ENCODE measurements at regions not wholly inside any gene's neighbourhood (a gene's known extent, or its start where the extent isn't known, plus 50 kb on each side); places are given as distances from the start of the nearest gene placed in this dataset.
"Not testable (repeated sequence)": the region's sequence is repeated elsewhere in the genome, so short reads cannot be mapped to it uniquely, and the experiment has no call there.

DNA sequence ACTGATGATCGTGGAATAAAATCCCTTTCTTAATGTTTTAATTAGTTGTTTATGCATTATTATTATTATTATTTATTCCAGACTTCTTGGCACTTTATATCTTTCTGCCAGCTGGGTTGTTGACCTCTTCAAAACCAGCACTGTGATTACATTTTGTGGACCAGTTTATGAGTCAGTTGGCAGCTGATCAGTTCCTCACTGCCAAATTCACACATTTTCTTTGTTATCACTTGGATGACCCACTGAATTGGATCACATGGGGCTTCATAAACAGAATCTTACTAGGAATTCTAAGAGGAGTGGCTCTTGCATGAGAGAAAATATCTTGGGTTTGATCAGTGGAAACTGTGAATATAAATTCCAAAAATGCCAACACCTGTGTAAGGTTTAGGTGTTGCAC, 321.8 kb upstream of the SPRED2 start:
- H3K4me1 ChIP-seq (ENCODE audit: control insufficient read depth, insufficient read depth, low read length): no peaks in the 10 kb centered on the region
- peak in 1 of 6 donors; percentile 9 for DNase-seq (ENCODE audit: low read depth in 4 of 6, low spot score in 6 of 6)
- H3K36me3 ChIP-seq (ENCODE audit: control insufficient read depth, insufficient read depth, low read length): no peaks in the 10 kb centered on the region
- WGBS (ENCODE audit: insufficient coverage): no CpG with 5 or more reads among the region's 1 CpG
- H3K27ac ChIP-seq (ENCODE audit: low read depth, low read length): no peak overlapping the region
- H3K27me3 ChIP-seq (ENCODE audit: control insufficient read depth, insufficient read depth, low read length): no peaks in the 10 kb centered on the region
- H3K4me3 ChIP-seq (ENCODE audit: low read depth, low read length): no peak overlapping the region
- H3K9me3 ChIP-seq (ENCODE audit: control insufficient read depth, insufficient read depth, low read length): peaks cover 3% of the 10 kb centered on the region

DNA sequence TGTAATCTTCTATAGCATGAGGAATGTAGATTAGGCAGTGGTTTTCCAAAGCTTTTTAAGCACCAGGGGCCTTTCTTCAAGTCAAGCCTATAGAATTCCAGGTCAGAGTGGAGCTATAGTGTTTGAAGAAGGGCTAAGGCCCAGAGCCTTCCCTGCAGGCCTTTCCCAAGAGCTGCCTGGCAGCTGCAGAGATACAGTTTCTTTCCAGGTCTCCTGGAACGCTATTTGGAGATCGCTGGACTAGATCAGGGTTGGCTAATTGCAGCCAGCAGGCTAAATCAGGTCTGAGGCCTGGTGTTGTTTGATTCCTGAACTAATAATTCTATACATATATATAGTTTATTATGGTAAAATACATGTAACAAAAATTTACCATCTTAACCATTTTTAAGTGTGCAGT, 319.0 kb upstream of the SPRED2 start:
- Histone ChIP-seq H3K9me3 (ENCODE audit: control insufficient read depth, insufficient read depth, low read length) (no peaks in the 10 kb centered on the region), H3K36me3 (ENCODE audit: control insufficient read depth, insufficient read depth, low read length) (no peaks in the 10 kb centered on the region), H3K27me3 (ENCODE audit: control insufficient read depth, insufficient read depth, low read length) (no peaks in the 10 kb centered on the region), H3K4me3 (ENCODE audit: low read depth, low read length) (no peak overlapping the region), H3K4me1 (ENCODE audit: control insufficient read depth, insufficient read depth, low read length) (peaks cover 5% of the 10 kb centered on the region), H3K27ac (ENCODE audit: low read depth, low read length) (no peak overlapping the region)
- no peak for DNase-seq (ENCODE audit: low read depth in 4 of 6, low spot score in 6 of 6)
- no CpG with 5 or more reads among the region's 2 CpGs for WGBS (ENCODE audit: insufficient coverage)

- no peak for DNase-seq (ENCODE audit: low read depth in 4 of 6, low spot score in 6 of 6)
- Histone ChIP-seq H3K4me1 (ENCODE audit: control insufficient read depth, insufficient read depth, low read length) (peaks cover 5% of the 10 kb centered on the region), H3K27me3 (ENCODE audit: control insufficient read depth, insufficient read depth, low read length) (no peaks in the 10 kb centered on the region), H3K36me3 (ENCODE audit: control insufficient read depth, insufficient read depth, low read length) (no peaks in the 10 kb centered on the region), H3K4me3 (ENCODE audit: low read depth, low read length) (no peak overlapping the region), H3K9me3 (ENCODE audit: control insufficient read depth, insufficient read depth, low read length) (no peaks in the 10 kb centered on the region), H3K27ac (ENCODE audit: low read depth, low read length) (no peak overlapping the region)
- 95% methylated on average over 2 of the region's 3 CpGs for WGBS (ENCODE audit: insufficient coverage)
Observed at GRCh38 chr2:65749545-65749944, 317.1 kb upstream of the SPRED2 start.

DNA sequence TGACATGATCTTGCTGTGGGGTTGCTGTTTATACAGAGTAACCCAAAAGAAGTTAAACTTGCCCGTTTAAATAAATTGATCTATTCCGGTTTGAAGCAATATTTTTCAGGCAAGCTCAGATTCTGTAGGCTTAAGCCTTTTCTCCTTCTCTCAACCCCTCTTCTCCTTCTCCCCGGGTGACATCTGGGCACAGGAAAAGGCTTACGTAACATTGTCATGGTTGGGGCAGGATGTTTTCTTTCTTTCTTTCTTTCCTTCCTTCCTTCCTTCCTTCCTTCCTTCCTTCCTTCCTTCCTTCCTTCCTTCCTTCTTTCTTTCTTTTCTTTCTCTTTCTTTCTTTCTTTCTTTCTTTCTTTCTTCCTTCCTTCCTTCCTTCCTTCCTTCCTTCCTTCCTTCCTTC, 315.5 kb upstream of the SPRED2 start:
- not testable (repeated sequence) for H3K27ac ChIP-seq (ENCODE audit: low read depth, low read length); H3K27me3 ChIP-seq (ENCODE audit: control insufficient read depth, insufficient read depth, low read length); H3K9me3 ChIP-seq (ENCODE audit: control insufficient read depth, insufficient read depth, low read length); DNase-seq (ENCODE audit: low read depth in 4 of 6, low spot score in 6 of 6); H3K36me3 ChIP-seq (ENCODE audit: control insufficient read depth, insufficient read depth, low read length); H3K4me1 ChIP-seq (ENCODE audit: control insufficient read depth, insufficient read depth, low read length); H3K4me3 ChIP-seq (ENCODE audit: low read depth, low read length)
- no CpG with 5 or more reads among the region's 4 CpGs for WGBS (ENCODE audit: insufficient coverage)

DNA sequence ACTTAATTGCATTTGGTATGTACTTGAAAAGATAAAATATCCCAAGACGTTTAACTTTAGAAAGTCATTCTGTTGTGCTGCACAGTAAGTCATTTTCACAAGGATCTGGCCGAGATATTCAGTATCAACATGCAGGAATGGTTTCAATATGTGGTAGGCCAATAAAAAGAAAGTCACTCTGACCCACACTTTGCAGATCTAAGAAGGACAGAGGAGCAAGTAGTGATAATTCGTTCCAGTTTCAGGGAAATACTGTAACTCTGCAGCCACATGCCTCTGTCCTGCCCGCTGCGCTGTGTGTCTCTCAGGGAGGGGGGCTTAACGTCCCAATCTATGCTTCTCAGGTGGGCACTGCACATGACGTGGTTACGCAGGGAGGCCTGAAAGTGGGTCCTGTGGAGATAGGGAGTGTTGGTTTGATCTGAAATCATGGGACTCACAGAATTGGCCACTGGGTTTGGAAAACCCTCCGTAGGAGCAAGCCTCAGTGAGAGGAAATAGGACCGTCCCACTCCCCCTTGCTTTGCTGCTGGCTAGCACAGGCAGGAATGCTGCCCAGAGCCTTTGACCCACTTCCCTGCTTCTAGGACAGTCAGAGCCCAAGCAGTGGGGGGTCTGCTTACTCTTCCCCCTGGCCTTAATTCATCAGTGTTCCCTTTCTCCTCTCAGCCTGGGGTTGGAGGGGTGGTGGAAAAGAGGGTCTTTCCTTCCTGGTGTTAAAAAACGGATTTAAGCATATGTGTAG, 314.7 kb upstream of the SPRED2 start:
- 73% methylated on average over 9 of the region's 11 CpGs for WGBS (ENCODE audit: insufficient coverage)
- Histone ChIP-seq H3K36me3 (ENCODE audit: control insufficient read depth, insufficient read depth, low read length) (no peaks in the 10 kb centered on the region), H3K27me3 (ENCODE audit: control insufficient read depth, insufficient read depth, low read length) (no peaks in the 10 kb centered on the region), H3K9me3 (ENCODE audit: control insufficient read depth, insufficient read depth, low read length) (no peaks in the 10 kb centered on the region), H3K4me1 (ENCODE audit: control insufficient read depth, insufficient read depth, low read length) (peaks cover 5% of the 10 kb centered on the region), H3K4me3 (ENCODE audit: low read depth, low read length) (no peak overlapping the region), H3K27ac (ENCODE audit: low read depth, low read length) (peak overlapping the region; percentile 8)
- peak in 1 of 6 donors; percentile 61 for DNase-seq (ENCODE audit: low read depth in 4 of 6, low spot score in 6 of 6)

- Histone ChIP-seq H3K4me1 (ENCODE audit: control insufficient read depth, insufficient read depth, low read length) (peaks cover 5% of the 10 kb centered on the region), H3K36me3 (ENCODE audit: control insufficient read depth, insufficient read depth, low read length) (no peaks in the 10 kb centered on the region), H3K9me3 (ENCODE audit: control insufficient read depth, insufficient read depth, low read length) (no peaks in the 10 kb centered on the region), H3K27me3 (ENCODE audit: control insufficient read depth, insufficient read depth, low read length) (no peaks in the 10 kb centered on the region), H3K4me3 (ENCODE audit: low read depth, low read length) (no peak overlapping the region), H3K27ac (ENCODE audit: low read depth, low read length) (no peak overlapping the region)
- WGBS (ENCODE audit: insufficient coverage): 40% methylated on average over 1 of the region's 6 CpGs
- no peak for DNase-seq (ENCODE audit: low read depth in 4 of 6, low spot score in 6 of 6)
Observed at GRCh38 chr2:65744477-65745200, 312.2 kb upstream of the SPRED2 start.

- Histone ChIP-seq H3K4me3 (ENCODE audit: low read depth, low read length) (no peak overlapping the region), H3K27ac (ENCODE audit: low read depth, low read length) (no peak overlapping the region), H3K27me3 (ENCODE audit: control insufficient read depth, insufficient read depth, low read length) (no peaks in the 10 kb centered on the region), H3K9me3 (ENCODE audit: control insufficient read depth, insufficient read depth, low read length) (no peaks in the 10 kb centered on the region), H3K4me1 (ENCODE audit: control insufficient read depth, insufficient read depth, low read length) (peaks cover 5% of the 10 kb centered on the region), H3K36me3 (ENCODE audit: control insufficient read depth, insufficient read depth, low read length) (no peaks in the 10 kb centered on the region)
- no peak for DNase-seq (ENCODE audit: low read depth in 4 of 6, low spot score in 6 of 6)
- WGBS (ENCODE audit: insufficient coverage): 100% methylated on average over 1 of the region's 1 CpG
Observed at GRCh38 chr2:65742977-65743376, 310.6 kb upstream of the SPRED2 start.

DNA sequence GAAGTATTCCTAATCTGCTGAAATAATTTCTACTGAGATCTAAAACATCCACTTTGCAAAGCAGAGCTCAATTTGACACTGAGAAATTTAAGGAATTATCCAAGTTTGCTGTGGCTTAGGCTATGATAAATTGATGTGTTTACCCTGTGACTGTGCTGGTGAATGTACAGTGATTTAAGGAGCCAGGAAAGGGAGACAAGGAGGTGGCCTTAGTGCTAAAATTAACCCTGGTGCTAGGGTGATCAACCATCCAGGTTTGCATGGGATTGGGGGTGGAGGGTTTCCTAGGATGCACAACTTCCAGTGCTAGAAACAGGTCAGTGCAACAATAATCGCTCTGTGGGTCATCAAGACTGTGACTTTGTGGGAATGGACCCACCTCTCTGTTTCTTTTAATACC, 307.5 kb upstream of the SPRED2 start:
- Histone ChIP-seq H3K36me3 (ENCODE audit: control insufficient read depth, insufficient read depth, low read length) (no peaks in the 10 kb centered on the region), H3K4me1 (ENCODE audit: control insufficient read depth, insufficient read depth, low read length) (no peaks in the 10 kb centered on the region), H3K27me3 (ENCODE audit: control insufficient read depth, insufficient read depth, low read length) (no peaks in the 10 kb centered on the region), H3K4me3 (ENCODE audit: low read depth, low read length) (no peak overlapping the region), H3K27ac (ENCODE audit: low read depth, low read length) (no peak overlapping the region), H3K9me3 (ENCODE audit: control insufficient read depth, insufficient read depth, low read length) (no peaks in the 10 kb centered on the region)
- WGBS (ENCODE audit: insufficient coverage): 100% methylated on average over 1 of the region's 1 CpG
- DNase-seq (ENCODE audit: low read depth in 4 of 6, low spot score in 6 of 6): no peak

- H3K4me1 ChIP-seq (ENCODE audit: control insufficient read depth, insufficient read depth, low read length): no peaks in the 10 kb centered on the region
- WGBS (ENCODE audit: insufficient coverage): 91% methylated on average over 2 of the region's 4 CpGs
- DNase-seq (ENCODE audit: low read depth in 4 of 6, low spot score in 6 of 6): no peak
- H3K27ac ChIP-seq (ENCODE audit: low read depth, low read length): no peak overlapping the region
- no peaks in the 10 kb centered on the region for H3K27me3 ChIP-seq (ENCODE audit: control insufficient read depth, insufficient read depth, low read length)
- H3K36me3 ChIP-seq (ENCODE audit: control insufficient read depth, insufficient read depth, low read length): no peaks in the 10 kb centered on the region
- no peak overlapping the region for H3K4me3 ChIP-seq (ENCODE audit: low read depth, low read length)
- H3K9me3 ChIP-seq (ENCODE audit: control insufficient read depth, insufficient read depth, low read length): no peaks in the 10 kb centered on the region
Observed at GRCh38 chr2:65737452-65738011, 305.1 kb upstream of the SPRED2 start.

GRCh38 chr2:65731476-65731875, 299.1 kb upstream of the SPRED2 start:
- DNase-seq (ENCODE audit: low read depth in 4 of 6, low spot score in 6 of 6): no peak
- Histone ChIP-seq H3K4me1 (ENCODE audit: control insufficient read depth, insufficient read depth, low read length) (no peaks in the 10 kb centered on the region), H3K27me3 (ENCODE audit: control insufficient read depth, insufficient read depth, low read length) (no peaks in the 10 kb centered on the region), H3K27ac (ENCODE audit: low read depth, low read length) (no peak overlapping the region), H3K4me3 (ENCODE audit: low read depth, low read length) (no peak overlapping the region), H3K9me3 (ENCODE audit: control insufficient read depth, insufficient read depth, low read length) (no peaks in the 10 kb centered on the region), H3K36me3 (ENCODE audit: control insufficient read depth, insufficient read depth, low read length) (no peaks in the 10 kb centered on the region)
- WGBS (ENCODE audit: insufficient coverage): 73% methylated on average over 10 of the region's 12 CpGs
